Tibial artery (tissue), 4 donors: ENCODE measurements at regions not wholly inside any gene's neighbourhood (a gene's known extent, or its start where the extent isn't known, plus 50 kb on each side); places are given as distances from the start of the nearest gene placed in this dataset.

Source experiments
- DNase-seq, 2 donors: peaks; one replicate each; pipeline ENCODE4 v3.0.0-alpha.2; 2019
- H3K27ac ChIP-seq, 2 donors: fragments of 200-600 bp; sonication (generic) in 1 of 2; 1 replicate in 1 of 2; 2 replicates in 1 of 2; pipeline ENCODE4 v1.5.1; 2018 to 2019; ENCODE audit warnings: mild to moderate bottlenecking in 1 of 2
- H3K27me3 ChIP-seq, 2 donors: fragments of 200-600 bp; sonication (generic) in 1 of 2; one replicate each; pipeline versions ENCODE4 v1.5.1 to v1.6.0; 2016 to 2019
- H3K36me3 ChIP-seq, 3 donors: fragments of 200-600 bp; sonication (generic) in 2 of 3; one replicate each; pipeline ENCODE4 v1.5.1; 2016 to 2019; ENCODE audit warnings: mild to moderate bottlenecking in 2 of 3
- H3K4me1 ChIP-seq, 4 donors: fragments of 200-600 bp; sonication (generic) in 2 of 4; 1 replicate in 3 of 4; 2 replicates in 1 of 4; pipeline ENCODE4 v1.5.1; 2016 to 2019
- H3K4me3 ChIP-seq, 2 donors: fragments of 200-600 bp; sonication (generic) in 1 of 2; 1 replicate in 1 of 2; 2 replicates in 1 of 2; pipeline ENCODE4 v1.5.1; 2018 to 2019; ENCODE audit warnings: mild to moderate bottlenecking in 2 of 2
- H3K9me3 ChIP-seq, 3 donors: fragments of 200-600 bp; sonication (generic) in 1 of 3; one replicate each; pipeline ENCODE4 v1.5.1; 2016 to 2019
- intact Hi-C: fragments of 100-400 bp; cut with DNase I; formaldehyde crosslinking; loops from one replicate; pipeline ENCODE4 v1.15.0; 2023; ENCODE audit warnings: low total_unique reads
- TF ChIP-seq, protein P1 (sequence below), 2 experiments: fragments of 200-600 bp in 1 of 2; fragments of 450-650 bp in 1 of 2; IDR thresholded peaks; one replicate each; pipeline ENCODE4 v1.5.1; 2017 to 2019; ENCODE audit warnings: antibody characterized with exemption in 2 of 2, mild to moderate bottlenecking in 1 of 2, moderate library complexity in 1 of 2

DNA sequence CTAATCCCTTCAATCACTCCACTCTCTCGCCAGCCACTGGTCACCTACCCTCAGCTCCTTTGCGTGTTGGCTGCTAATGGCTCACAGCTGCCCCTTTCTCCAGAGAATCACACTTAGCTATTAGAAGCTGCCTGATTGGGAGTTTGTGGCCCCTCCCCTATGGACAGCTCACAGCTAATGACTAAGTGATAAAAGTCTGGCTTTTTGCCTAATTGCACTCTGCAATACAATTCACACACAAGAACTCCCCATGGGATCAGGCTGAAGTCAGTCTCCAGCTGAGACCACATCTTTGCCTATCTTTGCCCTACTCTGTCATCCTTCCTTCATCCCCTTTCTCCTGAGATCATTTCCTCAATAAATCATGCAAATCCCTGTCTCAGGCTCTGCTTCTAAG lies 701.9 kb upstream of the RAB6C start:
- Histone ChIP-seq H3K27ac (no peak overlapping the region), H3K27me3 (no peaks in the 10 kb centered on the region), H3K4me3 (no peak overlapping the region), H3K9me3 (peaks cover 0 to 4% (median 1%) of the 10 kb centered on the region in 3 donors), H3K4me1 (no peaks in the 10 kb centered on the region), H3K36me3 (no peaks in the 10 kb centered on the region)
- intact Hi-C loops: no loop called here
- no peak for DNase-seq
- TF ChIP-seq, protein P1, sequence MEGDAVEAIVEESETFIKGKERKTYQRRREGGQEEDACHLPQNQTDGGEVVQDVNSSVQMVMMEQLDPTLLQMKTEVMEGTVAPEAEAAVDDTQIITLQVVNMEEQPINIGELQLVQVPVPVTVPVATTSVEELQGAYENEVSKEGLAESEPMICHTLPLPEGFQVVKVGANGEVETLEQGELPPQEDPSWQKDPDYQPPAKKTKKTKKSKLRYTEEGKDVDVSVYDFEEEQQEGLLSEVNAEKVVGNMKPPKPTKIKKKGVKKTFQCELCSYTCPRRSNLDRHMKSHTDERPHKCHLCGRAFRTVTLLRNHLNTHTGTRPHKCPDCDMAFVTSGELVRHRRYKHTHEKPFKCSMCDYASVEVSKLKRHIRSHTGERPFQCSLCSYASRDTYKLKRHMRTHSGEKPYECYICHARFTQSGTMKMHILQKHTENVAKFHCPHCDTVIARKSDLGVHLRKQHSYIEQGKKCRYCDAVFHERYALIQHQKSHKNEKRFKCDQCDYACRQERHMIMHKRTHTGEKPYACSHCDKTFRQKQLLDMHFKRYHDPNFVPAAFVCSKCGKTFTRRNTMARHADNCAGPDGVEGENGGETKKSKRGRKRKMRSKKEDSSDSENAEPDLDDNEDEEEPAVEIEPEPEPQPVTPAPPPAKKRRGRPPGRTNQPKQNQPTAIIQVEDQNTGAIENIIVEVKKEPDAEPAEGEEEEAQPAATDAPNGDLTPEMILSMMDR (IDR thresholded peaks at IDR 0.05): no peak

DNA sequence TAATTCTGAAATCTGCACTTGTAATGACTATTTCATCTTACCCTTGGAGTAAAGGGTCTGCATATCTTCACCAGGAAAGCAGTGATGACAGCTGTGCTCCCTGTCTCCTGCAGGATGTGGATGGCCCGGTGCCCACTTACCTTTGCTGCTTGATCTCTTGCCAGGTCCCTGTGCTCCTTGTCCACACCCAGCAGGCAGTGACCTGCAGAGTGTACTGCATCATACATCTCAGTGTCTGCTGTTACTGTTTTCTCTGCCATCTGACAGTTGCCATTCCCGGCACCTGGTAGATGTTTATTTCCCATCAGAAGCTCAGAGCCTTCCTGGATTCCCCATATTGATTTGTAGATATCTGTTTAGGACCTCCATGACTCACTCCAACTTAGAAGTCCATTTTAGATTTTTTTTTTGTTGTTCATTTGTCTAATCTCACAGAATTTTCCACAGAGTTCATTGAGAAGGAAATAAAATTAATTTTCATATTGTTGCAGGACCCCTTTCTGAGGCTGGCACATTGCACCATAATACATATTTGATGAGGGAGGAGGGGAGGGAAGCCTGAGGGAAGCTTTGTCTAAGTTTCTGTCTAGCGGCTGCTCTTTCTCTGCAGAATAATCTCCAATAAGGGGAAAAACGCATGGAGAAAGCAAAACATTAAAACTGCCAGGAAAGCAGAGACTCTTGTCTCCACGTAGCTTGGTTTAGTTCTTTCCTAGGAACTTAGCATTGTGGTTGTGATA lies 697.5 kb upstream of the RAB6C start:
- intact Hi-C loops: loop anchor here (5.0 kb wide), 1 partner anchor 885 kb away; no protein-coding TSS in a partner anchor
- Histone ChIP-seq H3K4me1 (no peaks in the 10 kb centered on the region), H3K27ac (no peak overlapping the region), H3K36me3 (no peaks in the 10 kb centered on the region), H3K27me3 (no peaks in the 10 kb centered on the region), H3K4me3 (no peak overlapping the region), H3K9me3 (peaks cover 0 to 4% (median 4%) of the 10 kb centered on the region in 3 donors)
- TF ChIP-seq, protein P1 (IDR thresholded peaks at IDR 0.05): no peak
- no peak for DNase-seq

DNA sequence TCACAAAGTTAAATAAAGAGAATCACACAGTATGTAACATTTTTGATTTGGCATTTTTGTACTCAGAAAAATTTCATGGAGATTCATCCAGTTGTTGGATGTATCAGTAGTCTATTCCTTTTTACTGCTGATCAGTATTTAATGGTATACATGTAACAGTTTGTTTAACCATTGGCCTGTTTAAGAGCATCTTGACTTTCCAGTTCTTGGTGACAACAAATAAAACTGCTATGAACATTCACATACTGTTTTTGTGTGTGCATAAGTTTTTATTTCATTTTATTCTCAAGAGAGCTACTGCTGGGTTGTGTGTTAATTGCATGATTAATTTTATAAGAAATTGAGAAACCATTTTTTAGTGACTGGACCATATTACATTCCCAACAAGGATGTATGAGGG lies 694.5 kb upstream of the RAB6C start:
- intact Hi-C loops: no loop called here
- Histone ChIP-seq H3K4me3 (no peak overlapping the region), H3K4me1 (no peaks in the 10 kb centered on the region), H3K36me3 (no peaks in the 10 kb centered on the region), H3K27ac (no peak overlapping the region), H3K9me3 (peaks cover 0 to 4% (median 0%) of the 10 kb centered on the region in 3 donors), H3K27me3 (no peaks in the 10 kb centered on the region)
- DNase-seq: no peak
- TF ChIP-seq, protein P1 (IDR thresholded peaks at IDR 0.05): no peak

DNA sequence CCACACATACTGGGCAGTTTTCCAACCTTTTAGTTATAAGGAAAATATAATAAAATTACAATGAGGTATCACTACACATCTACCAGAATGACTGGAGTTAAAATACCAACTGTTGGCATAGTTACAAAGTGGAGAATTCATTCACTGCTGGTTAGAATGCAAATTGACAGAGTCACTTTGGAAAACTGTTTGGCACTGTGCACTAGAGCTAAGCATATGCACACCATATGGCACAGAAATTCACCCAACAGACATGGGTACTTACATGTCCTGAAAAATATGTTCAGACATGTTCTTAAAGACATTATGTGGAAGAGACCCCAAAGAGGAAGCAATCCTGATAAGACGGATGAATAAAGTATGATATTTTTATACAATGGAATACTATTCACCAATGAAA lies 686.1 kb upstream of the RAB6C start:
- no peak overlapping the region for H3K4me3 ChIP-seq
- H3K9me3 ChIP-seq: no peaks in the 10 kb centered on the region
- no peaks in the 10 kb centered on the region for H3K36me3 ChIP-seq
- peaks cover 0 to 25% (median 19%) of the 10 kb centered on the region in 4 donors for H3K4me1 ChIP-seq
- no peak for DNase-seq
- no peak overlapping the region for H3K27ac ChIP-seq
- TF ChIP-seq, protein P1 (IDR thresholded peaks at IDR 0.05): no peak
- H3K27me3 ChIP-seq: no peaks in the 10 kb centered on the region
- intact Hi-C loops: no loop called here

DNA sequence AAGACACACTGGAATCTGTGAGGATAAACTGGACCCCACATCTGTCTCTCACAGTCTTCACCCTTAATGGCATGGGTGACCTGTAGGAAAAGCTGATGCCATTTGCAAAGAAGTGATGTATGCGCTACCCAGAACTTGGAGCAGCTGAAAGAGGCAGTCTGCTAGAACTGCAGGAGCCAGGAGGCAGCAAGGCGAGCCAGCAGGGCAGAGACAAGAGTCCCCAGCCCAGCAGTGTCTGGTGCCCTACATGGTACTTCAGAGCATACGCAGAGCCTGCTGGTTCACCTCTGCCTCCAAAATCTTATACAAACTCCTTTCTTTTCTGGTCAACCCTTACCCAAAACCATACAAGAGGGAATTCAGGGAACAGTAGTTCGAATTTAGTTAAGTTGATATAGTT lies 683.1 kb upstream of the RAB6C start:
- Histone ChIP-seq H3K36me3 (no peaks in the 10 kb centered on the region), H3K27me3 (no peaks in the 10 kb centered on the region), H3K27ac (peak overlapping the region; percentile 72 to 82), H3K4me3 (no peak overlapping the region), H3K4me1 (peaks cover 0 to 35% (median 30%) of the 10 kb centered on the region in 4 donors), H3K9me3 (no peaks in the 10 kb centered on the region)
- no peak for DNase-seq
- TF ChIP-seq, protein P1 (IDR thresholded peaks at IDR 0.05): no peak
- intact Hi-C loops: no loop called here
